Loucy (cell line): ENCODE measurements at regions not wholly inside any gene's neighbourhood (a gene's known extent, or its start where the extent isn't known, plus 50 kb on each side); places are given as distances from the start of the nearest gene placed in this dataset.

Source experiments
- EZH2phosphoT487 ChIP-seq: fragments of 200-600 bp; IDR thresholded peaks from 2 replicates; pipeline ENCODE4 v1.6.1; 2018; ENCODE audit warnings: antibody characterized with exemption, mild to moderate bottlenecking, moderate library complexity, borderline replicate concordance
- TF ChIP-seq, protein P1 (sequence below): fragments of 200-600 bp; sonication (generic); conservative IDR thresholded peaks from 2 replicates; pipeline ENCODE4 v1.5.1; 2014; ENCODE audit warnings: mild to moderate bottlenecking, antibody characterized with exemption, low read length

DNA sequence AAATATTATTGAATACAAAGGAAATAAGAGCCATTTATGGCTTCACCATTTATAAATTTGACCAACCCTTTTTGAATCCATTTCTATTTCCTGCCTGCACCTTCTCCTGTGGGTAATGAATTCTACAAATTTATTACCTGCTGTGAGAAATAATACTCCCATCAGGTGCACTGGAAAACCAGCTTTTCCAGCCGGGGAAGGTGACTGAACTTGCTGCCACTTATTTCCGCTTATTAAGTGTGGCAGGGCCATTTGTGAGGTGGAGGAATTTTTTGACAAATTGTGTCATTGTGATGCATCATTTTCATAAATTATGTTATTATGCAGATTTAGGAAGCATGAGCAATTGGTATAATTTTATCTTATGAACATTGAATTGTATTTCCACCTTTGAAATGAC, 151.1 kb downstream of the SQOR start:
- TF ChIP-seq, protein P1, sequence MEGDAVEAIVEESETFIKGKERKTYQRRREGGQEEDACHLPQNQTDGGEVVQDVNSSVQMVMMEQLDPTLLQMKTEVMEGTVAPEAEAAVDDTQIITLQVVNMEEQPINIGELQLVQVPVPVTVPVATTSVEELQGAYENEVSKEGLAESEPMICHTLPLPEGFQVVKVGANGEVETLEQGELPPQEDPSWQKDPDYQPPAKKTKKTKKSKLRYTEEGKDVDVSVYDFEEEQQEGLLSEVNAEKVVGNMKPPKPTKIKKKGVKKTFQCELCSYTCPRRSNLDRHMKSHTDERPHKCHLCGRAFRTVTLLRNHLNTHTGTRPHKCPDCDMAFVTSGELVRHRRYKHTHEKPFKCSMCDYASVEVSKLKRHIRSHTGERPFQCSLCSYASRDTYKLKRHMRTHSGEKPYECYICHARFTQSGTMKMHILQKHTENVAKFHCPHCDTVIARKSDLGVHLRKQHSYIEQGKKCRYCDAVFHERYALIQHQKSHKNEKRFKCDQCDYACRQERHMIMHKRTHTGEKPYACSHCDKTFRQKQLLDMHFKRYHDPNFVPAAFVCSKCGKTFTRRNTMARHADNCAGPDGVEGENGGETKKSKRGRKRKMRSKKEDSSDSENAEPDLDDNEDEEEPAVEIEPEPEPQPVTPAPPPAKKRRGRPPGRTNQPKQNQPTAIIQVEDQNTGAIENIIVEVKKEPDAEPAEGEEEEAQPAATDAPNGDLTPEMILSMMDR = no peak
- TF ChIP-seq EZH2phosphoT487 = no peak
